ENCODE measurements at regions not wholly inside any gene's neighbourhood (a gene's known extent, or its start where the extent isn't known, plus 50 kb on each side); places are given as distances from the start of the nearest gene placed in this dataset.

DNA sequence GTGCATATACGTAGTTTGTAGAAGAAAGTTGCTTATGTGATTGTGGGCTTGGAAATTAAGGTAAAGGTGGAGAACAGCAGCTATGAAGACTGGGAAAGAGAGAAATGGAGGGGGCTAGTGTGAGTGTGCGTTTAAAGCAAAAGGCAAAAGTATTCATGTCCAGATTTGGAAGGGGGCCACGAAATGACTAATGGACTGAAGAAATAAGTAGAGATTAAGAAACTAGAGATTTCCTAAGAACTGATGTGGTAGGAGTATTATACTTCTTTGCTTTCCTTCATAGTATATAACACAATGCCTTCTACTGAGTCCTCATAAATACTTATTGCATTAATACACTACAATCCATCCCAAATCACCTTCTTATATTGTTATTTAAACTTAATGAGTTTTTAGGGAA is 298.6 kb upstream of the NOVA1 start:
- no peak for DNase-seq
- Mint-ChIP-seq H3K4me3 (no peak overlapping the region), H3K27ac (no peak overlapping the region), H3K4me1 (no peaks in the 10 kb centered on the region), H3K27me3 (ENCODE audit: low read depth, poor library complexity) (peaks cover 3% of the 10 kb centered on the region), H3K36me3 (ENCODE audit: low read depth) (no peaks in the 10 kb centered on the region), H3K9me3 (peaks cover 15% of the 10 kb centered on the region)
- TF ChIP-seq, protein P1, sequence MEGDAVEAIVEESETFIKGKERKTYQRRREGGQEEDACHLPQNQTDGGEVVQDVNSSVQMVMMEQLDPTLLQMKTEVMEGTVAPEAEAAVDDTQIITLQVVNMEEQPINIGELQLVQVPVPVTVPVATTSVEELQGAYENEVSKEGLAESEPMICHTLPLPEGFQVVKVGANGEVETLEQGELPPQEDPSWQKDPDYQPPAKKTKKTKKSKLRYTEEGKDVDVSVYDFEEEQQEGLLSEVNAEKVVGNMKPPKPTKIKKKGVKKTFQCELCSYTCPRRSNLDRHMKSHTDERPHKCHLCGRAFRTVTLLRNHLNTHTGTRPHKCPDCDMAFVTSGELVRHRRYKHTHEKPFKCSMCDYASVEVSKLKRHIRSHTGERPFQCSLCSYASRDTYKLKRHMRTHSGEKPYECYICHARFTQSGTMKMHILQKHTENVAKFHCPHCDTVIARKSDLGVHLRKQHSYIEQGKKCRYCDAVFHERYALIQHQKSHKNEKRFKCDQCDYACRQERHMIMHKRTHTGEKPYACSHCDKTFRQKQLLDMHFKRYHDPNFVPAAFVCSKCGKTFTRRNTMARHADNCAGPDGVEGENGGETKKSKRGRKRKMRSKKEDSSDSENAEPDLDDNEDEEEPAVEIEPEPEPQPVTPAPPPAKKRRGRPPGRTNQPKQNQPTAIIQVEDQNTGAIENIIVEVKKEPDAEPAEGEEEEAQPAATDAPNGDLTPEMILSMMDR (IDR thresholded peaks at IDR 0.05) = no peak

DNA sequence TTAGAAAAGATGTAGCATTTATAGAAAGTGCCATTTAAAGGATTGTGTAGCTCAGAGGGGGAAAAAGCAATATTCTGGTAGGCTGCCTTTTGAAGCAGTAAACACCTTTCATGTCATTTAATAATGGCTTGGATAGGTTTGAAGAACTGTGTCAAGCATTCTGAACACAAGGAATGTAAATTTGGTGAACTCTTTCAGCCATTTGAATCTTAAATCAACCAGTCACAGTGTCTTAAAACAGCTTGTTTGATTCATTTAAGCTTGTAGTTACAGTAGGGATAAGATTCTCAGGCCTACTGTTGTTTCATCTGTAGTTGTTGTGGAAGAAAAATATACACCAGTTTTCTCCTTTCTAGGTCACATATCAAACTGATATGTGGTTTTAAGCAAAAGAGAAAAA is 299.4 kb upstream of the NOVA1 start:
- no peaks in the 10 kb centered on the region for H3K36me3 Mint-ChIP-seq (ENCODE audit: low read depth)
- no peaks in the 10 kb centered on the region for H3K4me1 Mint-ChIP-seq
- no peak for DNase-seq
- peaks cover 3% of the 10 kb centered on the region for H3K27me3 Mint-ChIP-seq (ENCODE audit: low read depth, poor library complexity)
- no peak overlapping the region for H3K4me3 Mint-ChIP-seq
- H3K9me3 Mint-ChIP-seq = peaks cover 16% of the 10 kb centered on the region
- H3K27ac Mint-ChIP-seq = no peak overlapping the region
- TF ChIP-seq, protein P1 (IDR thresholded peaks at IDR 0.05) = no peak

DNA sequence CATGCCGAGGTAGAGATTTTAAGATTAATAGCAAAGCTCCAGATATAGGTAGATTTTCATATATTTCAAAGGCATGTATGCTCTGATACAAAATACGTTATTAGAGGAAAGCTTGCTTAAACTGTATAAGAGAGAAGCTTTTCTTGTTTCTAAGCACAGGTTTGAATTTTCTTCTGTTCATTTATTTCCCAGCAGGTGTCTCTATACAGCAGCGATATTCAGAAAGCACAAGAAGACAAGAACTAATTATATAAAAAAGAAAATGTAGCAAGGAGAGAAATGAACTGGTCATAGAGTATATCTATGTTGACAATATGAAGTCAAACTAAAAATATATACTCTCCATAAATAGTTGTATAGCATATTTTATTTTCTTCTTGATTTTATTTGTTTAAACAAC is 307.4 kb upstream of the NOVA1 start:
- no peak for DNase-seq
- H3K4me3 Mint-ChIP-seq = no peak overlapping the region
- TF ChIP-seq, protein P1 (IDR thresholded peaks at IDR 0.05) = no peak
- peaks cover 3% of the 10 kb centered on the region for H3K27me3 Mint-ChIP-seq (ENCODE audit: low read depth, poor library complexity)
- H3K4me1 Mint-ChIP-seq = no peaks in the 10 kb centered on the region
- no peaks in the 10 kb centered on the region for H3K36me3 Mint-ChIP-seq (ENCODE audit: low read depth)
- H3K9me3 Mint-ChIP-seq = peaks cover 10% of the 10 kb centered on the region
- H3K27ac Mint-ChIP-seq = no peak overlapping the region

DNA sequence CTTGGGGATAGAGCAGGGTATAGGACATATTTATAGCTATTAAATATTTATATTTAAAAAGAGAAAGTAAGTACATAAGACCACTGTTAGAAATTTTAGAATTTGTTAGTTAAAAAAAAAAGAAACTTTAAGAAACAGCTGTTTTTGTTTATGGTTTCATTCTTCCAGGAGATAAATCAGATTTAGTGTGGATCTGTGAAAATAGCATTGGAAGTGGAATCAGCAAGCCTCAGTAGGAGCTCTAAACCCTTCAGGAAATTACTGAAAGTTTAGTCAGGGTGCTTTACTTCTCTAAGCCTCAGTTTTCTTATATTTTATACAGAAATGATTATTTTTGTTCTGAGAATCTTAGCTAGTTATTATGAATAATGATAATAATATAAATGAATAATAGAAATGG is 316.0 kb upstream of the NOVA1 start:
- H3K4me3 Mint-ChIP-seq = no peak overlapping the region
- no peaks in the 10 kb centered on the region for H3K4me1 Mint-ChIP-seq
- peaks cover 3% of the 10 kb centered on the region for H3K9me3 Mint-ChIP-seq
- TF ChIP-seq, protein P1 (IDR thresholded peaks at IDR 0.05) = no peak
- peaks cover 2% of the 10 kb centered on the region for H3K27me3 Mint-ChIP-seq (ENCODE audit: low read depth, poor library complexity)
- no peak for DNase-seq
- no peaks in the 10 kb centered on the region for H3K36me3 Mint-ChIP-seq (ENCODE audit: low read depth)
- no peak overlapping the region for H3K27ac Mint-ChIP-seq

DNA sequence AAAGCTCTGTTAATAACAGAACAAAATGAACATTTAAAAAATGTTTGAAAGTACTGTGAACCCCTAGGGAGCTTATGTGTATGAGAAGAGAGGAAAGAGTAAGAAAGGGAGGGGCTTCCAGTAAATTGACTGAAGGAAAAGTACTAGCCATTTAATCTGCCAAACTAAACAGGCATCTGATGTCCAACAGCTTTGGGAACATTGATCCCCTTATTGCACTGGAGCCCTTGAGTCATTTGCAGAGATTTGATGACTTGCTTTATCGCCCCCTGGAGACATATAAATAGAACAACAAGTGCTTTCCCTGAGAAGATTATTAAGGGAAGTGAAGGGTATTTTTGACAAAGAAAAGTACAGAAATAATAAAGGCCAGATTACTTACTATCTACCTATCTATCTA is 319.3 kb upstream of the NOVA1 start:
- Mint-ChIP-seq H3K27ac (no peak overlapping the region), H3K27me3 (ENCODE audit: low read depth, poor library complexity) (no peaks in the 10 kb centered on the region), H3K4me1 (no peaks in the 10 kb centered on the region), H3K9me3 (peaks cover 3% of the 10 kb centered on the region), H3K36me3 (ENCODE audit: low read depth) (no peaks in the 10 kb centered on the region), H3K4me3 (no peak overlapping the region)
- DNase-seq = no peak
- TF ChIP-seq, protein P1 (IDR thresholded peaks at IDR 0.05) = peak; percentile 23

DNA sequence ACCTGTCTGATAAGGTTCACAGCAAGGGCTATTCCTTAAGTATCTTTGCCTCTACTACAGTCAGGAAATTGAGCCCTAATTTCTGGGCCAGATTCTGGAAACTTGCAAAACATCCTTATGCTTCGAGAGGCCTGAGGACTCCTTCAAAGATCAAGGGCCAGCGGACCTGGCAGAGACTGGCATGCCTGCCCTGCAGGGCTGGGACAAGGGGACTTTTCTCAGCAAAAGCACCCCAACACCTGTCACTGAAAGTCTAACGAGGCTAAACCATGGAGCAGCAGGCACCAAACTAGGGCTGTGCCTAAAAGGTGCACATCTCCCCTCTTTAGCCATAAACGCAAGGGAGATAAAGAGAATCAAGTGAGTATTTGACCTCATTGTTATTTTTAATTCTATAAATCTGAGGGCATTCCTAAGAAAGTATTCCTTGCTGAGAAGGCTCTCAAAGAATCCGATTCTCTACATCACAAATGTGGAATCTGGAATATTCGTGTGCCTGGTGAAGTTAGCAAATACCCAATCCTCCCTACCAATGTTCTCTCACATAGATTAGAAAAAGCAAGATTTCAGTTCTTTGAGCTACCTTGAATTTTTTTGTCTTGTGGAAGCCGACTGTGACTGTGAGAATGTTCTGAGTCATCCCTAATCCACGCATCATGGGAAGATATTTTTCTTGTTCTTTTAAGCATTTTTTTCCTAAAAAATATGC is 328.2 kb upstream of the NOVA1 start:
- Mint-ChIP-seq H3K36me3 (ENCODE audit: low read depth) (no peaks in the 10 kb centered on the region), H3K4me3 (no peak overlapping the region), H3K9me3 (no peaks in the 10 kb centered on the region), H3K27me3 (ENCODE audit: low read depth, poor library complexity) (peaks cover 6% of the 10 kb centered on the region), H3K27ac (no peak overlapping the region), H3K4me1 (no peaks in the 10 kb centered on the region)
- no peak for DNase-seq
- TF ChIP-seq, protein P1 (IDR thresholded peaks at IDR 0.05) = no peak

Measured in nephron progenitor cell (in vitro differentiated cells).